Activated CD4-positive, alpha-beta T cell treated with anti-CD3 and anti-CD28 coated beads, Interleukin-2, amount 50 U/mL, for 24 hours (primary cell): ENCODE measurements at regions not wholly inside any gene's neighbourhood (a gene's known extent, or its start where the extent isn't known, plus 50 kb on each side); places are given as distances from the start of the nearest gene placed in this dataset.

Experiments
- DNase-seq, 2 donors: peaks; one replicate each; pipeline ENCODE4 v3.0.0-alpha.2; 2020; ENCODE audit warnings: low read depth in 1 of 2, low spot score in 1 of 2

DNA sequence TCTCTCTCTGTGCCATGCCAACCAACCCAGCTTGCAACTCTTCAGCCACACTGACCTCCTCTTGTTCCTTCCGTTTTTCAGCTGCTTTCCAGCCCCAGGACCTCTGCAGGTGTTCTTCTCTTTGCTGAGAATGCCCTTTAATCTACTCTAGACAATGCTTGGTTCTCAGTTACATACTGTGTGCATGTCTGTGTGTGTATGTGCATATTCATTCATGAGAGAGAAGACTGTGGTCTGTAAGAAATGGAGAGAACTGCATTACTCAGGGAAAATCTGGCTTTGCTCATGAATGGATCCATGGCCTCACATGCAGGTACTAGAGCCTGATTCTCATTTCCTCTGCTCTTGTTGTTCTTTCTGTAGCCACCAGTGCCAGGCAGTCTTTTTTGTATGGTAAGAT is 636.9 kb upstream of the TENM3 start:
- no peak for DNase-seq

DNA sequence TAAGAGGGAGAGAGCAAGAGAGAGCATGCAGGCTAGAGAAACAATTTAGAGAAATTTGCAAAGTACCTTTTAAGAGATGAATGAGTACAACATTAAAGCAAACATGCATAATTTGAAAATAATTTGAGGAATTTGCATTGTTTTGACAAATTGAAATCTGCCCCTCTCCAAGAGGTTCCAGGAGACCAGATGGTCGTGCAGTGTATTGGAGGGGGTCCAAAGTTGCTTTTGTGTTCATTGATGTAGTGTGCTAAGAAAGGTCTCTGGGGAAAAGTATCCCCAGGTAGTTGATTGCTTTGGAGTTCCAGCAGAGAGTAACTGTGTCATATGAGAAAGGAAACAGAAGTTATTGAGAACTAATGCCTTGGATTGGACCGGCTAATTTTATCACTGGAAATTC is 635.0 kb upstream of the TENM3 start:
- DNase-seq: no peak

DNA sequence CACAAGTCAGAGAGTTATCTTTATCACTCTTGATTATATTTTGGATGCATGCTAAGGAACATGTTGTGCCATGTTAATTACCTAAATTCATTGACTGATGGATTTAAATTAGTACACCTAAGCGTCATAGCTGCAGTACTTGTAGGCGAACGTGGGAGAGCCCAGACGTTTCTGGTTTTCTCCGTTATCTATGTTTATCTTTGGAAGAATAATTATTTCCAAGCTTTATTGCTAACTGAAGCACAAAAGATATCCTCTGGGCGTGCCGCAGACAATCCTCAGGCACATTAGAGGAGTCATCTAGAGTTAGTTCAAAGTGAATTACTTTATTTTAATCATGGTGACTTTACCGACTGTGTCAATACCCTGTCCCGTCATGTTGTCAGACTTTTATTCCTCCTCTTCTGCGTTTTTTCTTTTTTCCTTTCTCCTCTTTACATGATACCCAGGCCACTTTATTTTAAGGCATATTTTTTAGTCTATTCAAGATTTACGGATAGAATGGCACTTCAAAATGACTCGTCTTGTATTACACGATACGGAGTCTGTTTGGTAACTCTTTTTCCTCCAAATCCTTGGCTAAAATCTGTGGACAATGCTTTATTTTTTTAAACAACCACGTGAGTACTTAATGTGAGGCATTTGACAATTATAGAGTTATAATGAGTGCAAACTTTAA is 632.0 kb upstream of the TENM3 start:
- no peak for DNase-seq

DNA sequence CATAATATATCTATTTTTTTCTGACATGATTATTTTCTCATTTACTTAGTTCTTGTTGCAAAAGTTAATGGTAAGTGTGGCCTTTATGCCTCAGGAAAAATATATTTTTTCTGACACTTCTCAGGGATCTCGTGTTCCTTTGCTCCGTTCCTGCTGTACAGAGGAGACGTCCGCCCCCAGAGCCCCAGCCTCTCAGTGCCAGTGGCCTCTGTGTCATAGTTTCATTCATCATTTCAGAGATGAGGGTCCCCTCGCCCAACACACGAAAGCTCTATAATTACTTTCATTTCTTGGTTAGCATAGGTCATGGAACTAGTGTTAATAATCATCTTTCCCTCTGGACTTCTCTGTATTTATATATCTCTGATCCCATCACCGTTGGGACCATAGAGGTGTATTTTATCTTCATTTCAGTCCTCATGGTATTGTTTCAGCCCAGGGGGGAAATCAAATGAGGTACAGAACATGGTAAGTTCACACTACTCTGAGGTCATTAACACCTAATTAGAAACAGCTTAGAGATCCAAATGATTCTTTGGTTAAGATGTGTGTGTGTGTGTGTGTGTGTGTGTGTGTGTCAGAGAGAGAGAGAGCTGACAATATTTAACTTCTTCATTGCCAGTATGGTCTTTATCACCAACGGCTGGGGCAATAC is 631.1 kb upstream of the TENM3 start:
- DNase-seq: no peak

DNA sequence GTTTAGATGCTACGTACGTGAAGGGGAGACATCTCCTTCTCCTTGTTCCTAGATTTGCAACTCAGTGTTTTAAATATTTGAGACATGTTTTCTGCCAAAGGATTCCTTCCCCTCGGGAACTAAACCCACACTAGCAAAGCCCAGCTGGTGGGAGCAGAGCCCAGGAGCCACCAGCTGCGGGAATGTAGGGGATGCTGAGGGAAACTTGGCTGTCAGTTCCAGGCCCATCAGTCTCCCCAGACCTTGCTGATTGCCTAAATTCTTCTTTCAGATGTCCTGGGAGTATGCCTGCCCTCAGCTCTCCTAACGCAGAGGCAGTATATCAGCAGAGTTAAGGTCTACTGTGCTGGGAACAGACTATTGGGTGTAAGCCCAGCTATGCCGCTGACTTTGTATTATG is 630.0 kb upstream of the TENM3 start:
- DNase-seq: no peak

DNA sequence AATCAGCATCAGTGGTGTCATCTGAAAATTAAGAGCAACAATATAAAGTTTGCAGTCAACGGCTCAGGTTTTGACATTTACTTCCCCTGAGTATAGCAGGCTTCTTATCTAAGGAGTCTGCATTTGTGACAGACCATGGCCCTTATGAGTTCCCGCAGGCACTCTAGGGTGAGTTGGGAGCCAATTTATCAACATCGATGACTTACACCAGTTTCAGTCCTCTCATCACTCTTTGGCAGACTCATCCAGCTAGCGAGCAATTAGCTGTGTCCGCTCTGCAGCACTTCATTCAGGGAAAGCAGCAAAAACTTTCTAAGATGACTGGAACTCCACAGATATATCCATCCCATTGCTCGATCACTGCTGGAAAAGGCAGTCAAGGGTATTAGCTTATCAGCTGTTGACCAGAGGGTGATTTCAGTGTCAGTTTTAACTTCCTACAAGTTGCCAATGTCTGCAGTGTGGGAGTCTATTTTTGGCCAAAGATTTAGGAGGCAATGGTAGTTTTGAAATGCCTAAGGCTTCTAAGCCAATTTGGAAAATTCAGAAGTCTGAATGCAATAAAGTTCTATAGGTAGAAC is 625.1 kb upstream of the TENM3 start:
- no peak for DNase-seq

DNA sequence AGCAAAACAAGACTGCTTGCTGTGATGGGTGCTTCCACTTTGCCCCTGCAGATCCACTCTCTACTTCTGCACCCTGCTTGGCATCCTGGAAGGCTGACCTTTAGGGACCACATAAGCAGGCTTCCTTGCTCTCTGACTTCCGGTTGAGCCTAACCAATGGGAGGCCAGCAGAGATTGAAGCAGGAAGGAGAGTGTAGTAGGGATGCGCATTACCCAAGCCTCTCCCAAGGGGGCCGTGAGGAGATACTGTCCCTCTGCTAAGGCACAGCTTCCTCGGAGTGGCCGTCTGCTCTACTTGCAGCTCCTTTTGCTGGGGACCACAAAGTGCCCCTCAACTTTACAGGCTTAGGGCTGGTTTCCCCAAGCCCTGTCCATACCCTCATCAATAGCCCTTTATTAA is 624.3 kb upstream of the TENM3 start:
- DNase-seq: no peak

DNA sequence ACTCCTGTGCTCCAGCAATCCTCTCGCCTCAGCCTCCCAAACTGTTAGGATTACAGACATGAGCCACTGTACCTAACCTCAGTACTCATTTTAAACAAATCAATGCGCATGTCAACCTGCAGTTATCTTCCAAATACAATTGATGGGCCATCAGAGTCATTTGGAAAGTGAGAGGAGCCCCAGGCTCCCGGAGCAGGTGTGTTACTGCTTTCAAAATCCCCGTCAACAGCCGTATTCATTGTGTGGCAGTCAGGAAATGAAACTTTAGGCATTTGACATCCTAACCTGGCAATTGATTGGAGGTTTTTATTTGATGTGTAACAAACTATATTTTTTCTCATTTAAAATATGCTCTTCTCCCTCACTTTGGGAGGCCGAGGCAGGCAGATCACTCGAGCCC is 623.6 kb upstream of the TENM3 start:
- no peak for DNase-seq

DNA sequence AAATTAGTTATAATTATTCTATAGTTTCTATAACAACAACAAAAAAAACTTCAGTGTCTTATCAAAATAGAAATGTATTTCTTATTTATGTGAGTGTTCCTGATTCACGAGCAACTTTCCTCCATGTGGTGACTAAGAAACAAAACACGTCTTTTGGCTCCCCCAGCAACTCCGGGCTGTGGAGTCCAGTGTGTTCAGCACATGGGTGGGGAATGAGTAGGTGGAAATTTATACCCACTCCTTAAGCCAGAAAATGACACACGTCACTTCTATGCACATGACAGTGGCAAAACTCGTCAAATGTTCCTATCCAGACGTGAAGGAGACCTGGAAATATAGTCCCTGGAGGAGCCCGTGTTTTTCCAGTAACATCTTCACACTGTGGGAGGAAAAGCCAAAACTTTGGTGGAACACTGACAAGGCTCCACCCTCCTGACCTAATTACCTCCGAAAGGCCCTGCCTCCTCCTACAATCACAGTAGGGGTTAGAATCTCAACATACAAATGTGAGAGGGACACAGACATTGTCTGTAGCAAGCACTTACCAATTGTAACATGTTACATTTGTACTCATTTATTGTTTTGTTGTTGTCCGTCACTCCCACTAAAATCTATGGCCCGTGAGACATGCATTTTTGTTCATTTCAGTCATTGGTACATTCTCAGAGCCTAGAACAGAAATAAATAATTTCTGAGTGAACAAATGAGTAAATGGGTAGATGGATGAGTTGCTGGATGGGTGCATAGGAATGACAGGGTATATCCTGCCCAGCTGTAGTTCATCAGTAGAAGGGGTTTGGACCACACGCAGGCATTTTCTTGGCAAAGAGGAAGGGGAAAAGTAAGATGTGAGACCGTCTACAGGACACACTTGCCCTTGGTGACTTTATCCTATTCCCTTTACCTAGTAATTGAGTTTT is 605.8 kb upstream of the TENM3 start:
- no peak for DNase-seq

DNA sequence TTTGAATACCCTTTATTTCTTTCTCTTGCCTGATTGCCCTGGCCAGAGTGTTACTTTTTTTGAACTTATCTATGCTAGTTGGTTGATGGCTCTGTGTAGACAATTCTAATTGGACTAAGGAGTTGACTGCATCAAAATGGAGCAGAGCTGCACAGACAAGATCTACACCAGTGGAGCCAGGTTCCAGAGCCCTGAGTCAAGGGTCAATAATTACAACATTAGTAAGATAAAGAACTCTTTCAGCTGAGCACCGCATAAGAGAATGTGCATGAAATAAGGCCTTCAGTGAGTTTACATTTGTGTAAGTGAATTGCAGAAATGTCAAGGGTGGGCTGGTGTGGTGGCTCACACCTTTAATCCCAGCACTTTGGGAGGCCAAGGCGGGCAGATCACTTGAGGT is 599.7 kb upstream of the TENM3 start:
- no peak for DNase-seq

DNA sequence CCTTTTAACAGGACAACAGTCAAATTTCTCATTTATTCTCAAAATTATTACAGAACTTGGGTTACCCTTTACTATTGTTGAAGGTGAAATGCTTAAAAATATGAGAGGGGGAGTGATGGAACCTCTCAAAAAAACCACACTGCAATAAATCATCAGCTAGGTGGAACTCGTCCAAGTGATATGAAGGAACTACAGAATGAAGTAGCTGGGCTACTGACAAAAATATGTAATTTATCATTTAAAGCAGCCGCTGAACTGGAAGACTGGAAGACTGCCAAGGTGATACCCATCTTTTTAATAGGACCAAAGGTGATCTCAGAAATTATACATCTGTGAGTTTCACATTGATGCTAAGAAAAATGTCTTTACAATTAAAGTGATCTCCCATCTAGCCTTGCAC is 597.7 kb upstream of the TENM3 start:
- no peak for DNase-seq

DNA sequence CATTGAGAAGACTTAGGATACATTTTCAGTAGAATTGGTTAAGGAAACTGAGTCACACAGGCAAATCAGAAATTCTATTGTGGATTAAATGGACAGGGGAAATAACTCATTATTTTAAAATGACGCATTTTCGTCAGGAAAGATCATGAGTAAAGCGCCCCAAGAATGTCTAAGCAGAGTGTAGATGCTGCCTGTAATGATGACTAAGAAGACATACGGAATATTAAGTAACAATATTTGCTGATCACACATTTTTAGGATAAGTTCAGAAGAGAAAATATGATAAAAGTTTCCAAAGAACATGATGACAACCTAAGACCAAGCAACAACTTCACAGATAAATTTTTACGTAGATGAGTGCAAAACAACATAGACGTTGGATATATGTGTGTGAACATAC is 596.3 kb upstream of the TENM3 start:
- DNase-seq: no peak

DNA sequence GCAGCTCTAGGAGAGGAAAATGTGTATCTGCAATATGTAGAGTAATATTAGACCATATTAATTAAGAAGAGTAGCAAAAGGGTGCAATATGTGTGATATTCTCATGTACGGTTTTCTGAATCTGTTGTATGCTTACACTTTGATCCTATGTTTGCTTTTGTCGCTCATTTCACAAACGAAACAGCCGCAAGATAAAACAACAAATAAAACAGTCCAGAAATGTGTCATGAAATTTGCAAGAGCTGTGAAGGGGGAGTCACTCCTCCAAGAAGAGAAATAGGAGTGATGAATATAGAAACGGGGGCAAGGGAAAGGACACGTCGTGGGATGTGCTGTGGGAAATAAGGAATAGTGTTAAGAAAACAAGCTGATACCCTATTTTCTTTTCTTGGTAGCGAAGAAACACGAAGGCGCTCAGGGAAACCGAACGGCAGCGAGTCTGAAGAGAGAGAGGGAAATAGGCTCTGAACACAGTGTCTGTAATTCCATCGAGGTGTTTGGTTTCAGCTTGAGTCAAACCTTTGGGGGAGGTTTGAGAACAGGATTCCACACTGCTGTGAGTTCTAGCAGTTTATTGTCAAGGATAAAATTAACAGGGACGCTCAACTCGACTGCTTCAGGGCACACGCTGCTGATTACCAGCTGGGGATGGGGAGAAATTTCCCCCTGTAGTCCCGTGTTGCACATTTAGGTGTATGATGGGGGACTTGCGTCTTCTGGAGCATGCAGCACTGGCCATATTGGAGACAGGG is 595.6 kb upstream of the TENM3 start:
- no peak for DNase-seq

DNA sequence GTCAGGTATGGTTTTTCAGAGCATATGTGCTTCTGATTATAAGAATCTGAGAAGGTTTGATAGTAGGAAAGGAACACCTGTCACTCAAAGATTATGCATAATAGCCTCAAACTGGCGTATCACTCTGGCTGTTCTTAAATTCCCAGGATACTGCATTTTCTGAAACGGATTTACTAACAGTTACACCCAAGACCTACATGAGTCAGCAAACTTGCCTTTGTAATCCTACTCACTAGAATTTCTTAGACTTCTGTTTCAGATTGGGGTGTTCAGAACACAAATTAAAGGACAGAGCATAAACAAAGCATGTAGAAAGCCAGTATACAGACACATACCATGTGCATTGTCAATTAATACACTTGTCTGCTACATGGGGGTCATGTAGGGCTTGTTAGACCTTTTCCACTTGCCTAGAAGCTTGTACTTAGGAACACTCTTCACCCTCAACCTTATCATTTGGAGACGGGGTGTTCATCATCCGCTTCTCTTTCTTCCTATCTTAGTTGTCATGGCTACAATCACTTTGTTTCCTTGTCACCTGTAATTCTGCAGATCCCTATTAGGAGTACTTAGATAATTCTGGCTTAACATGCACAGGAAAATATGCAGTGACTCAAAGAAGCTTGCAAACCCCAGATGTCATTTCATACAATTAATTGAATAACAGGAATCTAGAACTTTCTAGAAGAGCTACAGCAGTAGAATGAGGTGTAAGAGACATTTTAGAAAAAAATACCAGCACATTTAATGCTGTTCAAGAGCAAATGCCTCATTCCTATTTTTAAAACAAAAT is 593.0 kb upstream of the TENM3 start:
- no peak for DNase-seq

DNA sequence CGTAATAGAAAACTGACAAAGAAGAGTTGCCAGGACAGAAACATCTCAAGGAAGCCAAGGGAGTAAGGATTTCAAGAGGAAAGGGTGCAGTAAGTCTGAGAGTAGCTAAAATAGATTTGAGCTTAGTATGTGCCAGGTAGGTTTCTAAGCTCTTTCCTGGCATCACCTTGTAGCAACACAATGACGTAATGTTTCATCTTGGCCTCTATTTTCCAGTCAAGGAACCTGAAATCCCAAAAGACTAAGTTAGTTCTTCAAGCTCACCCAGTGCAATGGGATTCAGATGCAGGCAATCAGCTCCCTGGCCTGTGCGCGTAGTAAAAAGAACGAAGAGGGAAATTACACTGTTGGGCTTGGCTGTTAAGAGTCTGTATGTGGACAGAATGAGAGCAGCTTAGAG is 586.5 kb upstream of the TENM3 start:
- no peak for DNase-seq

DNA sequence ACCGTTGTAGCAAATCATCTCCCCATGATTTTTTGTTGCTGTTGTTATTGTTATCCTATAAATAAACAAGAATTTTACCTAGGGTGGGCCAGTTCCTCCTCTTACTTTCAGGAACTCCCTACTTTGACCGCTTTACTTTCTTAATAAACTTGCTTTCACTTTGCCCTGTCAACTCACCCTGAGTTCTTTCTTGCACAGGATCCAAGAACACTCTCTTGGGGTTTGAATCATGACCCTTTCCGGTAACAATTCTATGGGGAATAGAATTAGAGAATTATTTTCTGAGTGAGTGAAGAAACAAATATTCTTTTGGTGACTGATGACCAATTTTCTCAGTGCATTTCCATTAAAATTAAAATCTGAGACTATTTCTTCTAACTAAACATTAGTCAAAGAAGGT is 584.0 kb upstream of the TENM3 start:
- DNase-seq: no peak

DNA sequence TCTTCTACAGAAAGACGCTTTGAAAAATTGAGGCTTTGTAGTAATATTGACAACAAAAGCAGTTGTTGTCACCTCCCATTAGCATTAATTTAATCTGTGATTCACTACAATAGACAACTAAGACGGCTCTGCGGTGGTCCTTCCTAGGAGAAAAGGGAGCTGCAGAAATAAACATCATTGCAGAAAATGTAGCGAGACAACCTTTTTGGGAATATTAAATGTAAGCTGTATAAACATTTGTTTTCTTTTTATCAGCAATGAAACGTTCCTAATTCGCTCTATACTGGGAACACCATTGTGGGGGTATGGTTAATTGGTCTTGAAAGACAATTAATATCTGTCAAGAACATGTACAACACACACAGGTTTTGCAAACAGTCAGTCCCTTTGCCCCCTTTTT is 583.3 kb upstream of the TENM3 start:
- DNase-seq: no peak

DNA sequence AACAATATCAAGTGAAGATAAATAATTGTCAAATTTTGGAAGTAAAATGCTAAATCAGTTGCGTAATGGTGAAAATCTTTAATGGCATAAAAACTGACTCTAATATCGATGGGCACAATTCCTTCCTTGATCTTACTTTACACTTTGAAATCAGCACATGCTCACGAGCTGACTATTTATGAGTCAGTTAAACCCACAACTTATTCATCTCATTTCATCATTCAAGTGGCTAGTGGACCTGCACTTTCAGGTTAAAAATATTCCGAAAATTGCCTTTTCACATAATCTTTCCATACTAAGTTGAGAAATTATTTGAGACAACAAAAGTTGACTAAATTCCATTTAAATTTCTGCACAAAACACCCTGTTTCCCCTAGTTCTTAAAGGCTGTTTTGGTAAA is 582.1 kb upstream of the TENM3 start:
- DNase-seq: no peak

DNA sequence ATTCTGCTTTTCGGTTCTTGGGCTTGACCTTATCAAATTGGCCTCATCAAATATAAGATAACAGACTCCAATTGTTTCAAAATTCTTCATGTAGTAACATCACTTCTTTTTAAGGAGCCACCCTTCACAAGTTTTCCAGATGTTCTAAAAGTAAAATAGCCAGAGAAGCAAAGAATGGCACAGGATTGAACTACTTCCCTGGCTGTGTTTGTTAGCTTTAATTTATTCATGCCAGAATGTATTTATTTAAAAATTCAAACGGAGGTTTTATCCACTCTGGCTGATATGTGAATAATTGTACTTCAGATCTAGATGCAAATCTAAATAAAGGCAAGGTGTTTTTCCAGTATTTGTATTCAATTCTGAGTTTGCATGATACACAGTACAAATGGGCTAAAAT is 581.3 kb upstream of the TENM3 start:
- no peak for DNase-seq

DNA sequence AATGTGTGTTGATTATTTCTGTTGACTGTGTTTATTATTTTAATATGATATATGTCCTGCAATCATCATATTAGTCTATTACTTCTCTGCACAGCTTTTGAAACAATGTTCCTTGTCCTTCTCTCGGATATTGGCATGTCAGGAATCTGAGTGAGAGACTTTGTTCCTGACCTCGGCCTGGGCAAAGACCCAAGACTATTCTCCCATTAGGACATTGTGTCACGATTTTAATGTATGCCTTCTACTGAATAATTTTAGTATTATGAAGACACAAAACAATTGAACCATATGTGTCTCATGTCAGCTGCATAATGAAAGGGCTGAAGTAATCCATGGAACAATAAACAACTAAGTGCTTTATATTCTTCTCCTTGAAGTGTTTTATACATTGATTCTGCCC is 580.8 kb upstream of the TENM3 start:
- no peak for DNase-seq
